ENCODE measurements at regions not wholly inside any gene's neighbourhood (a gene's known extent, or its start where the extent isn't known, plus 50 kb on each side); places are given as distances from the start of the nearest gene placed in this dataset.

- Histone ChIP-seq H3K27ac (ENCODE audit: low read length) (no peak overlapping the region), H3K4me1 (ENCODE audit: control insufficient read depth, insufficient read depth, low read length) (no peaks in the 10 kb centered on the region), H3K36me3 (ENCODE audit: control insufficient read depth, insufficient read depth, low read length) (no peaks in the 10 kb centered on the region), H3K9me3 (ENCODE audit: control insufficient read depth, insufficient read depth, low read length) (no peaks in the 10 kb centered on the region), H3K27me3 (ENCODE audit: control insufficient read depth, insufficient read depth, low read length) (no peaks in the 10 kb centered on the region), H3K4me3 (ENCODE audit: low read length) (no peak overlapping the region)
- Mint-ChIP-seq H3K27ac (no peak overlapping the region), H3K4me3 (no peak overlapping the region), H3K4me1 (no peaks in the 10 kb centered on the region), H3K9me3 (no peaks in the 10 kb centered on the region), H3K36me3 (no peaks in the 10 kb centered on the region), H3K27me3 (ENCODE audit: low read depth in 2 of 2) (peaks cover 15 to 19% of the 10 kb centered on the region in 2 donors)
- no peak for TF ChIP-seq CTCF (IDR thresholded peaks at IDR 0.05)
- WGBS (ENCODE audit: insufficient coverage): 80% methylated on average over 2 of the region's 3 CpGs
- DNase-seq: no peak
- no peak for ATAC-seq
- intact Hi-C loops (cut with micrococcal nuclease): no loop called here
Measured at GRCh38 chr3:124297062-124297980, 305.4 kb upstream of the ROPN1 start.

GRCh38 chr3:124298301-124298700, 306.4 kb upstream of the ROPN1 start:
- Histone ChIP-seq H3K27ac (ENCODE audit: low read length) (no peak overlapping the region), H3K4me3 (ENCODE audit: low read length) (no peak overlapping the region), H3K36me3 (ENCODE audit: control insufficient read depth, insufficient read depth, low read length) (no peaks in the 10 kb centered on the region), H3K27me3 (ENCODE audit: control insufficient read depth, insufficient read depth, low read length) (no peaks in the 10 kb centered on the region), H3K9me3 (ENCODE audit: control insufficient read depth, insufficient read depth, low read length) (no peaks in the 10 kb centered on the region), H3K4me1 (ENCODE audit: control insufficient read depth, insufficient read depth, low read length) (no peaks in the 10 kb centered on the region)
- intact Hi-C loops (cut with micrococcal nuclease): no loop called here
- DNase-seq (no peak), ATAC-seq (no peak)
- H3K4me1 Mint-ChIP-seq: no peaks in the 10 kb centered on the region
- no peaks in the 10 kb centered on the region for H3K36me3 Mint-ChIP-seq
- H3K27ac Mint-ChIP-seq: no peak overlapping the region
- 85% methylated on average over 5 of the region's 5 CpGs for WGBS (ENCODE audit: insufficient coverage)
- TF ChIP-seq CTCF (IDR thresholded peaks at IDR 0.05): no peak
- H3K9me3 Mint-ChIP-seq: no peaks in the 10 kb centered on the region
- no peak overlapping the region for H3K4me3 Mint-ChIP-seq
- H3K27me3 Mint-ChIP-seq (ENCODE audit: low read depth in 2 of 2): peaks cover 15 to 19% of the 10 kb centered on the region in 2 donors

- H3K27ac Mint-ChIP-seq: no peak overlapping the region
- no peaks in the 10 kb centered on the region for H3K27me3 ChIP-seq (ENCODE audit: control insufficient read depth, insufficient read depth, low read length)
- H3K4me1 Mint-ChIP-seq: no peaks in the 10 kb centered on the region
- no peak overlapping the region for H3K4me3 ChIP-seq (ENCODE audit: low read length)
- no peaks in the 10 kb centered on the region for H3K9me3 Mint-ChIP-seq
- DNase-seq (no peak), ATAC-seq (no peak)
- H3K36me3 Mint-ChIP-seq: no peaks in the 10 kb centered on the region
- H3K27ac ChIP-seq (ENCODE audit: low read length): no peak overlapping the region
- no peak overlapping the region for H3K4me3 Mint-ChIP-seq
- 58% methylated on average over 6 of the region's 6 CpGs for WGBS (ENCODE audit: insufficient coverage)
- H3K4me1 ChIP-seq (ENCODE audit: control insufficient read depth, insufficient read depth, low read length): no peaks in the 10 kb centered on the region
- no peaks in the 10 kb centered on the region for H3K36me3 ChIP-seq (ENCODE audit: control insufficient read depth, insufficient read depth, low read length)
- TF ChIP-seq CTCF (IDR thresholded peaks at IDR 0.05): no peak
- H3K27me3 Mint-ChIP-seq (ENCODE audit: low read depth in 2 of 2): peaks cover 13 to 19% of the 10 kb centered on the region in 2 donors
- intact Hi-C loops (cut with micrococcal nuclease): no loop called here
- H3K9me3 ChIP-seq (ENCODE audit: control insufficient read depth, insufficient read depth, low read length): no peaks in the 10 kb centered on the region
Measured at GRCh38 chr3:124298951-124299350, 307.0 kb upstream of the ROPN1 start.

GRCh38 chr3:124299831-124300230, 307.9 kb upstream of the ROPN1 start:
- no peaks in the 10 kb centered on the region for H3K36me3 Mint-ChIP-seq
- Histone ChIP-seq H3K9me3 (ENCODE audit: control insufficient read depth, insufficient read depth, low read length) (no peaks in the 10 kb centered on the region), H3K4me1 (ENCODE audit: control insufficient read depth, insufficient read depth, low read length) (no peaks in the 10 kb centered on the region), H3K36me3 (ENCODE audit: control insufficient read depth, insufficient read depth, low read length) (no peaks in the 10 kb centered on the region), H3K27me3 (ENCODE audit: control insufficient read depth, insufficient read depth, low read length) (no peaks in the 10 kb centered on the region), H3K4me3 (ENCODE audit: low read length) (no peak overlapping the region), H3K27ac (ENCODE audit: low read length) (no peak overlapping the region)
- DNase-seq: no peak
- H3K27me3 Mint-ChIP-seq (ENCODE audit: low read depth in 2 of 2): peaks cover 10 to 21% of the 10 kb centered on the region in 2 donors
- ATAC-seq: no peak
- H3K4me1 Mint-ChIP-seq: no peaks in the 10 kb centered on the region
- no peak for TF ChIP-seq CTCF (IDR thresholded peaks at IDR 0.05)
- intact Hi-C loops (cut with micrococcal nuclease): no loop called here
- H3K27ac Mint-ChIP-seq: no peak overlapping the region
- no peaks in the 10 kb centered on the region for H3K9me3 Mint-ChIP-seq
- no peak overlapping the region for H3K4me3 Mint-ChIP-seq
- 69% methylated on average over 1 of the region's 1 CpG for WGBS (ENCODE audit: insufficient coverage)

Measured in natural killer cell (primary cell).